Loucy (cell line): ENCODE measurements at regions not wholly inside any gene's neighbourhood (a gene's known extent, or its start where the extent isn't known, plus 50 kb on each side); places are given as distances from the start of the nearest gene placed in this dataset.

ENCODE experiments used
- H2AFZ ChIP-seq: fragments of 200-600 bp; sonication (generic); 2 replicates; pipeline ENCODE4 v1.6.0; 2016; ENCODE audit warnings: antibody characterized with exemption, mild to moderate bottlenecking, low read length, moderate library complexity
- H3F3A ChIP-seq: fragments of 200-600 bp; 2 replicates; pipeline ENCODE4 v1.6.0; 2016; ENCODE audit warnings: antibody characterized with exemption, low read depth, mild to moderate bottlenecking
- H3K27me3 ChIP-seq: fragments of 200-600 bp; sonication (generic); 2 replicates; pipeline ENCODE4 v1.6.1; 2014; ENCODE audit warnings: low read length, mild to moderate bottlenecking; ENCODE audit not compliant: insufficient read depth, poor library complexity, severe bottlenecking
- H3K36me3 ChIP-seq: fragments of 200-600 bp; sonication (generic); 2 replicates; pipeline ENCODE4 v1.6.1; 2016; ENCODE audit warnings: low read length; ENCODE audit not compliant: insufficient read depth
- H3K4me1 ChIP-seq: fragments of 200-600 bp; sonication (generic); 2 replicates; pipeline ENCODE4 v1.5.1; 2014; ENCODE audit warnings: low read length, mild to moderate bottlenecking; ENCODE audit not compliant: insufficient read depth, poor library complexity, severe bottlenecking
- H3K4me2 ChIP-seq: fragments of 200-600 bp; sonication (generic); 2 replicates; pipeline ENCODE4 v1.6.0; 2014; ENCODE audit warnings: antibody characterized with exemption, low read length, low read depth, mild to moderate bottlenecking; ENCODE audit not compliant: poor library complexity, severe bottlenecking
- H3K4me3 ChIP-seq: fragments of 200-600 bp; sonication (generic); 2 replicates; pipeline ENCODE4 v1.5.1; 2014; ENCODE audit warnings: low read length, mild to moderate bottlenecking, mixed read lengths; ENCODE audit not compliant: poor library complexity, severe bottlenecking
- H3K79me2 ChIP-seq: fragments of 200-600 bp; sonication (generic); 2 replicates; pipeline ENCODE4 v1.6.1; 2014; ENCODE audit warnings: low read length; ENCODE audit not compliant: insufficient read depth
- H3K9ac ChIP-seq: fragments of 200-600 bp; sonication (generic); 2 replicates; pipeline ENCODE4 v1.6.0; 2014; ENCODE audit warnings: mild to moderate bottlenecking, low read depth, low read length, moderate library complexity; ENCODE audit not compliant: poor library complexity, severe bottlenecking
- H3K9me2 ChIP-seq: fragments of 200-600 bp; sonication (generic); replicated peaks from 2 replicates; pipeline ENCODE4 v1.6.1; 2016; ENCODE audit warnings: low read depth, low read length, mixed read lengths
- H3K9me3 ChIP-seq: fragments of 200-600 bp; sonication (generic); 2 replicates; pipeline ENCODE4 v1.6.1; 2014; ENCODE audit warnings: mild to moderate bottlenecking, antibody characterized with exemption, low read length, low read depth; ENCODE audit not compliant: insufficient read depth
- H4K20me1 ChIP-seq: fragments of 200-600 bp; sonication (generic); 2 replicates; pipeline ENCODE4 v1.6.0; 2014; ENCODE audit warnings: antibody characterized with exemption, low read length, mild to moderate bottlenecking; ENCODE audit not compliant: insufficient read depth, poor library complexity, severe bottlenecking
- EZH2phosphoT487 ChIP-seq: fragments of 200-600 bp; IDR thresholded peaks from 2 replicates; pipeline ENCODE4 v1.6.1; 2018; ENCODE audit warnings: antibody characterized with exemption, mild to moderate bottlenecking, moderate library complexity, borderline replicate concordance
- TF ChIP-seq, protein P1 (sequence below): fragments of 200-600 bp; sonication (generic); conservative IDR thresholded peaks from 2 replicates; pipeline ENCODE4 v1.5.1; 2014; ENCODE audit warnings: mild to moderate bottlenecking, antibody characterized with exemption, low read length

DNA sequence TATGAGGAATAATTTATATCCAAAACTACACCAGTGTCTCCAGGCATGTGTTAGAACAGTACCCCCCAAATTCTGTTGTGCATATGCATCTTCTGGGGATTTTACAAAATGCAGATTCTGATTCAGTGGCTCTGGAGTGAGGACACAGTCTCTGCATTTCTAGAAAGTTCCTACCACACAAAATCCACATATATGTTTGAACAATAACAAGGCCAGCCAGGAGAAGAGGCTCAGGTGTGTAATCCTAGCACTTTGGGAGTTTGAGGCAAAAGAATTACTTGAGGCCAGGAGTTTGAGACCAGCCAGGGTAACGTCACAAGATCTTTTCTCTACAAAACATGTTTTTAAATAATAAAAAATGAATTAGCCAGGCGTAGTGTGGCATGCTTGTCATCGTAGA lies 84.9 kb downstream of the ZNF280B start:
- no peak overlapping the region for H3K4me2 ChIP-seq
- no peaks in the 10 kb centered on the region for H3F3A ChIP-seq
- H3K9me2 ChIP-seq = no peaks in the 10 kb centered on the region
- H3K9me3 ChIP-seq = no peaks in the 10 kb centered on the region
- no peak overlapping the region for H3K4me3 ChIP-seq
- no peaks in the 10 kb centered on the region for H4K20me1 ChIP-seq
- H3K36me3 ChIP-seq = no peaks in the 10 kb centered on the region
- peaks cover 8% of the 10 kb centered on the region for H3K27me3 ChIP-seq
- H3K4me1 ChIP-seq = peaks cover 6% of the 10 kb centered on the region
- no peak overlapping the region for H3K9ac ChIP-seq
- no peak overlapping the region for H2AFZ ChIP-seq
- no peaks in the 10 kb centered on the region for H3K79me2 ChIP-seq
- no peak for TF ChIP-seq EZH2phosphoT487
- TF ChIP-seq, protein P1, sequence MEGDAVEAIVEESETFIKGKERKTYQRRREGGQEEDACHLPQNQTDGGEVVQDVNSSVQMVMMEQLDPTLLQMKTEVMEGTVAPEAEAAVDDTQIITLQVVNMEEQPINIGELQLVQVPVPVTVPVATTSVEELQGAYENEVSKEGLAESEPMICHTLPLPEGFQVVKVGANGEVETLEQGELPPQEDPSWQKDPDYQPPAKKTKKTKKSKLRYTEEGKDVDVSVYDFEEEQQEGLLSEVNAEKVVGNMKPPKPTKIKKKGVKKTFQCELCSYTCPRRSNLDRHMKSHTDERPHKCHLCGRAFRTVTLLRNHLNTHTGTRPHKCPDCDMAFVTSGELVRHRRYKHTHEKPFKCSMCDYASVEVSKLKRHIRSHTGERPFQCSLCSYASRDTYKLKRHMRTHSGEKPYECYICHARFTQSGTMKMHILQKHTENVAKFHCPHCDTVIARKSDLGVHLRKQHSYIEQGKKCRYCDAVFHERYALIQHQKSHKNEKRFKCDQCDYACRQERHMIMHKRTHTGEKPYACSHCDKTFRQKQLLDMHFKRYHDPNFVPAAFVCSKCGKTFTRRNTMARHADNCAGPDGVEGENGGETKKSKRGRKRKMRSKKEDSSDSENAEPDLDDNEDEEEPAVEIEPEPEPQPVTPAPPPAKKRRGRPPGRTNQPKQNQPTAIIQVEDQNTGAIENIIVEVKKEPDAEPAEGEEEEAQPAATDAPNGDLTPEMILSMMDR = no peak

DNA sequence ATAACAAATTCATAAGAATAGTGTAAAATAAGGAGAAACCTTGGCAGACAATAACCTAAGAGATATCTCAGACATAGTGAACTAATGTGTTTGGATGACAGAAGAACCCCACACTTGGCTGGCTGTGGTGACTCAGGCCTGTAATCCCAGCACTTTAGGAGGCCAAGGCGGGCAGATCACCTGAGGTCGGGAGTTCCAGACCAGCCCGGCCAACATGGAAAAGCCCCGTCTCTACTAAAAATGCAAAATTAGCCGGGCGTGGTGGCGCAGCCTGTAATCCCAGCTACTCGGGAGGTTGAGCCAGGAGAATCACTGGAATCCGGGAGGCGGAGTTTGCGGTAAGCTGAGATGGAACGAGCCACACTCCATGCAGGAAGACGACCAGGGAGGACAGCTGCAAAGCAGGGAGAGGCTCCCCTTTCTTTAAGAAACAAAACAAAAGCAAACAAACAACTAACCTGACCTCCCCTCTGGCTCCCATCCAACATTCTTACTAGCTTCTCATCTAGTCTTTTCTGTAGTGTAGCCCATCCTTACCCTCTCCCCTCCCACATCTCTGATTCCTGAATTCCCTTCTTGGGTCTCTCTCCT lies 84.2 kb downstream of the ZNF280B start:
- Histone ChIP-seq H3K4me2 (no peak overlapping the region), H3K36me3 (no peaks in the 10 kb centered on the region), H3K27me3 (peaks cover 5% of the 10 kb centered on the region), H3K9me2 (no peaks in the 10 kb centered on the region), H3K4me3 (no peak overlapping the region), H2AFZ (no peak overlapping the region), H3F3A (no peaks in the 10 kb centered on the region), H3K4me1 (peaks cover 6% of the 10 kb centered on the region), H3K79me2 (no peaks in the 10 kb centered on the region), H3K9me3 (no peaks in the 10 kb centered on the region), H4K20me1 (no peaks in the 10 kb centered on the region), H3K9ac (no peak overlapping the region)
- no peak for TF ChIP-seq EZH2phosphoT487
- TF ChIP-seq, protein P1 = no peak

DNA sequence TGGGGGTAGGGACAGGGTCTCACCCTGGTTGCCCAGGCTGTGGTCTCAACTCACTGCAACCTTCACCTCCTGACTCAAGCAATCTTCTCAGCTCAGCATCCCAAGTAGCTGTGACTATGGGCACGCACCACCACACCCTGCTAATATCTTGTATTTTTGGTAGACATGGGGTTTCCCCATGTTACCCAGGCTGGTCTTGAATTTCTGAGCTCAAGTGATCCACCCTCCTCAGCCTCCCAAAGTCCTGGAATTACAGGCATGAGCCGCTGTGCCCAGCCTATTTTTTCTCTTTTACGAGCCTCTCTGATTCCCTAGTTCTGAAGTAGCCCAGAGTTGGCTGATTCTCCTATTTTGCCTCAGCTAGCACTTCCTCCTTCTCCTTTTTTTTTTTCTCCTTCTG lies 83.6 kb downstream of the ZNF280B start:
- TF ChIP-seq, protein P1 = no peak
- no peak for TF ChIP-seq EZH2phosphoT487
- Histone ChIP-seq H3K4me1 (peaks cover 6% of the 10 kb centered on the region), H3K4me2 (no peak overlapping the region), H3F3A (no peaks in the 10 kb centered on the region), H3K36me3 (no peaks in the 10 kb centered on the region), H3K9me3 (no peaks in the 10 kb centered on the region), H3K9me2 (no peaks in the 10 kb centered on the region), H3K9ac (no peak overlapping the region), H3K27me3 (no peaks in the 10 kb centered on the region), H3K79me2 (no peaks in the 10 kb centered on the region), H3K4me3 (no peak overlapping the region), H4K20me1 (no peaks in the 10 kb centered on the region), H2AFZ (no peak overlapping the region)
